Sigmoid colon (tissue), 4 donors: ENCODE measurements at regions not wholly inside any gene's neighbourhood (a gene's known extent, or its start where the extent isn't known, plus 50 kb on each side); places are given as distances from the start of the nearest gene placed in this dataset.

Experiments
- EP300 ChIP-seq, 4 donors: sonication (generic); formaldehyde crosslinking; IDR thresholded peaks; one replicate each; pipeline ENCODE4 v1.6.1; 2017; ENCODE audit warnings: antibody characterized with exemption in 4 of 4
- POLR2A ChIP-seq, 2 donors: fragments of 450-650 bp; IDR thresholded peaks; one replicate each; pipeline ENCODE4 v1.6.1; 2016; ENCODE audit warnings: antibody characterized with exemption in 2 of 2, mild to moderate bottlenecking in 2 of 2, moderate library complexity in 2 of 2
- POLR2AphosphoS5 ChIP-seq, 4 donors: sonication (generic); formaldehyde crosslinking; IDR thresholded peaks; one replicate each; pipeline ENCODE4 v1.6.1; 2017; ENCODE audit warnings: antibody characterized with exemption in 4 of 4
- TF ChIP-seq, protein P1 (sequence below), 4 experiments: fragments of 450-650 bp in 3 of 4; fragments of 200-600 bp in 1 of 4; IDR thresholded peaks; one replicate each; pipeline ENCODE4 v1.5.1; 2016 to 2019; ENCODE audit warnings: antibody characterized with exemption in 4 of 4, mild to moderate bottlenecking in 3 of 4, moderate library complexity in 2 of 4

DNA sequence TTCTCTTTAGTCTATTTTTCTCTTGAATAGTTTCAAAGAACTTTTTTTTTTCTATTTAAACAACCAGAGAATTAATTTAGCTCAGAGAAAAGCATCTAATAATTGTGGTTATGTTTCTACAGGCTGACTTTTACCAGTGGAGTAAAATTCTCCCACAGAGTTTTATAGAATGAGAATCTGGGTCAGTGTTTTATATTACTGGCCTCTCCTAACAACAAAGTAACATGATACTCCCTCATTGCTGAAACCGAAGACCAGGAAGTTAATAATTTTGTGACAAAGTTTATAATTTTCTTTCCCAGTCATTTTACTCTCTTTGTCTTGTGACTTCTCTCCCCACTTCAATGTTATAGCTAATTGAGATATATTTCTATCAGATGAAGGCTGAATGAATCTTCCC is 946.9 kb downstream of the EPHA3 start:
- TF ChIP-seq, protein P1, sequence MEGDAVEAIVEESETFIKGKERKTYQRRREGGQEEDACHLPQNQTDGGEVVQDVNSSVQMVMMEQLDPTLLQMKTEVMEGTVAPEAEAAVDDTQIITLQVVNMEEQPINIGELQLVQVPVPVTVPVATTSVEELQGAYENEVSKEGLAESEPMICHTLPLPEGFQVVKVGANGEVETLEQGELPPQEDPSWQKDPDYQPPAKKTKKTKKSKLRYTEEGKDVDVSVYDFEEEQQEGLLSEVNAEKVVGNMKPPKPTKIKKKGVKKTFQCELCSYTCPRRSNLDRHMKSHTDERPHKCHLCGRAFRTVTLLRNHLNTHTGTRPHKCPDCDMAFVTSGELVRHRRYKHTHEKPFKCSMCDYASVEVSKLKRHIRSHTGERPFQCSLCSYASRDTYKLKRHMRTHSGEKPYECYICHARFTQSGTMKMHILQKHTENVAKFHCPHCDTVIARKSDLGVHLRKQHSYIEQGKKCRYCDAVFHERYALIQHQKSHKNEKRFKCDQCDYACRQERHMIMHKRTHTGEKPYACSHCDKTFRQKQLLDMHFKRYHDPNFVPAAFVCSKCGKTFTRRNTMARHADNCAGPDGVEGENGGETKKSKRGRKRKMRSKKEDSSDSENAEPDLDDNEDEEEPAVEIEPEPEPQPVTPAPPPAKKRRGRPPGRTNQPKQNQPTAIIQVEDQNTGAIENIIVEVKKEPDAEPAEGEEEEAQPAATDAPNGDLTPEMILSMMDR (IDR thresholded peaks at IDR 0.05) = no peak
- TF ChIP-seq POLR2A (IDR thresholded peaks at IDR 0.05) = no peak
- TF ChIP-seq POLR2AphosphoS5 (IDR thresholded peaks at IDR 0.05) = no peak
- no peak for TF ChIP-seq EP300 (IDR thresholded peaks at IDR 0.05)
